GM23338 (cell line): ENCODE measurements at regions not wholly inside any gene's neighbourhood (a gene's known extent, or its start where the extent isn't known, plus 50 kb on each side); places are given as distances from the start of the nearest gene placed in this dataset.

Experiments
- ATAC-seq: fragments of 200-7000 bp; cut with Tn5 transposase; 3 replicates; pipeline ENCODE4 v1.9.1; 2020
- DNase-seq: peaks from one replicate; pipeline ENCODE4 v3.0.0-alpha.2; 2015; ENCODE audit warnings: low spot score
- H2AFZ ChIP-seq: fragments of 200-600 bp; sonication (generic); 2 replicates; pipeline ENCODE4 v1.8.0; 2016; ENCODE audit warnings: antibody characterized with exemption, mild to moderate bottlenecking, moderate library complexity
- H3F3A ChIP-seq: fragments of 200-600 bp; sonication (generic); replicated peaks from 2 replicates; pipeline ENCODE4 v1.8.0; 2017; ENCODE audit warnings: antibody characterized with exemption, mixed run types, low read depth
- H3K27ac ChIP-seq: fragments of 200-600 bp; sonication (generic); 2 replicates; pipeline ENCODE4 v1.6.1; 2016; ENCODE audit warnings: low read depth
- H3K27me3 ChIP-seq: fragments of 200-600 bp; sonication (generic); 2 replicates; pipeline ENCODE4 v1.8.0; 2016; ENCODE audit warnings: mild to moderate bottlenecking, mixed run types, moderate library complexity; ENCODE audit not compliant: insufficient read depth
- H3K36me3 ChIP-seq: fragments of 200-600 bp; sonication (generic); 2 replicates; pipeline ENCODE4 v1.8.0; 2016; ENCODE audit warnings: mild to moderate bottlenecking; ENCODE audit not compliant: insufficient read depth
- H3K4me1 ChIP-seq: fragments of 200-600 bp; sonication (generic); 2 replicates; pipeline ENCODE4 v1.8.0; 2016; ENCODE audit warnings: mild to moderate bottlenecking, moderate library complexity; ENCODE audit not compliant: insufficient read depth
- H3K4me2 ChIP-seq: fragments of 200-600 bp; sonication (generic); 2 replicates; pipeline ENCODE4 v1.7.1; 2017; ENCODE audit warnings: mixed run types
- H3K4me3 ChIP-seq: fragments of 200-600 bp; sonication (generic); 2 replicates; pipeline ENCODE4 v1.6.1; 2016; ENCODE audit warnings: mixed run types
- H3K79me2 ChIP-seq: fragments of 200-600 bp; sonication (generic); replicated peaks from 2 replicates; pipeline ENCODE4 v1.8.0; 2017; ENCODE audit warnings: mild to moderate bottlenecking; ENCODE audit not compliant: insufficient read depth
- H3K9me2 ChIP-seq: fragments of 200-600 bp; sonication (generic); 2 replicates; pipeline ENCODE4 v1.8.0; 2017; ENCODE audit not compliant: insufficient read depth
- H4K20me1 ChIP-seq: fragments of 200-600 bp; sonication (generic); replicated peaks from 2 replicates; pipeline ENCODE4 v1.8.0; 2017; ENCODE audit warnings: mild to moderate bottlenecking; ENCODE audit not compliant: insufficient read depth
- H3K27ac Mint-ChIP-seq: 2 replicates; pipeline ENCODE4 v1.8.0; 2020; ENCODE audit warnings: inconsistent platforms, mild to moderate bottlenecking, moderate library complexity, mixed read lengths
- H3K27me3 Mint-ChIP-seq: 3 replicates; pipeline ENCODE4 v1.8.0; 2022; ENCODE audit warnings: low read depth, mild to moderate bottlenecking, moderate library complexity, mixed read lengths, inconsistent platforms; ENCODE audit not compliant: insufficient read depth, poor library complexity
- H3K36me3 Mint-ChIP-seq: 3 replicates; pipeline ENCODE4 v1.8.0; 2021; ENCODE audit warnings: low read depth, mild to moderate bottlenecking, inconsistent platforms, moderate library complexity, mixed read lengths
- H3K4me1 Mint-ChIP-seq: 3 replicates; pipeline ENCODE4 v1.8.0; 2020; ENCODE audit warnings: mild to moderate bottlenecking, inconsistent platforms, mixed read lengths
- H3K4me3 Mint-ChIP-seq: 3 replicates; pipeline ENCODE4 v1.8.0; 2021; ENCODE audit warnings: moderate library complexity, mild to moderate bottlenecking, inconsistent platforms, mixed read lengths
- H3K9me3 Mint-ChIP-seq: 3 replicates; pipeline ENCODE4 v1.8.0; 2020; ENCODE audit warnings: moderate library complexity, mild to moderate bottlenecking, inconsistent platforms, mixed read lengths
- CREB1 ChIP-seq: fragments of 250-450 bp; sonication (Bioruptor Pico); IDR thresholded peaks from 2 replicates; pipeline ENCODE4 v1.5.0; 2020; ENCODE audit warnings: low read depth, mild to moderate bottlenecking, moderate library complexity
- CTCF ChIP-seq, 2 experiments: fragments of 200-600 bp in 1 of 2; sonication (generic) in 1 of 2; conservative IDR thresholded peaks; 2 replicates each; pipeline versions ENCODE4 v1.5.1 to v1.6.1; 2016 to 2017; ENCODE audit warnings: antibody characterized with exemption in 2 of 2, low read depth in 2 of 2, mild to moderate bottlenecking in 2 of 2, moderate library complexity in 1 of 2
- ETS1 ChIP-seq: IDR thresholded peaks from 2 replicates; pipeline ENCODE4 v1.6.1; 2016; ENCODE audit warnings: antibody characterized with exemption
- EZH2 ChIP-seq: fragments of 200-600 bp; sonication (generic); IDR thresholded peaks from one replicate; pipeline ENCODE4 v1.8.0; 2017; ENCODE audit warnings: antibody characterized with exemption, mild to moderate bottlenecking, low read depth; ENCODE audit not compliant: unreplicated experiment
- EZH2phosphoT487 ChIP-seq: fragments of 200-600 bp; sonication (generic); IDR thresholded peaks from one replicate; pipeline ENCODE4 v1.8.1; 2018; ENCODE audit warnings: antibody characterized with exemption; ENCODE audit not compliant: unreplicated experiment
- JUNB ChIP-seq: IDR thresholded peaks from one replicate; pipeline ENCODE4 v1.6.1; 2016; ENCODE audit warnings: antibody characterized with exemption; ENCODE audit not compliant: unreplicated experiment
- POLR2AphosphoS5 ChIP-seq: IDR thresholded peaks from 2 replicates; pipeline ENCODE4 v1.6.1; 2016; ENCODE audit warnings: antibody characterized with exemption, low read depth
- REST ChIP-seq: IDR thresholded peaks from one replicate; pipeline ENCODE4 v1.6.1; 2018; ENCODE audit warnings: antibody characterized with exemption; ENCODE audit not compliant: unreplicated experiment
- STAT1 ChIP-seq: IDR thresholded peaks from one replicate; pipeline ENCODE4 v1.6.1; 2016; ENCODE audit warnings: antibody characterized with exemption; ENCODE audit not compliant: unreplicated experiment
- ZNF114 ChIP-seq: fragments of 250-450 bp; sonication (Bioruptor Pico); IDR thresholded peaks from 2 replicates; pipeline ENCODE4 v1.5.0; 2020; ENCODE audit warnings: mild to moderate bottlenecking, moderate library complexity
- ZNF462 ChIP-seq: fragments of 250-450 bp; sonication (Bioruptor Pico); IDR thresholded peaks from 2 replicates; pipeline ENCODE4 v1.5.0; 2020; ENCODE audit warnings: mild to moderate bottlenecking, moderate library complexity

GRCh38 chr7:136655414-136655813 lies 213.0 kb upstream of the CHRM2 start:
- Mint-ChIP-seq H3K4me1 (peaks cover 5% of the 10 kb centered on the region; the same call in 2 of the 3 replicates), H3K4me3 (no peak overlapping the region), H3K27ac (no peak overlapping the region), H3K27me3 (no peaks in the 10 kb centered on the region), H3K36me3 (no peaks in the 10 kb centered on the region), H3K9me3 (no peaks in the 10 kb centered on the region)
- Histone ChIP-seq H3K4me3 (no peak overlapping the region), H3K4me2 (no peak overlapping the region), H3K36me3 (no peaks in the 10 kb centered on the region), H3K9me2 (no peaks in the 10 kb centered on the region; the same call in 1 of the 2 replicates), H3K27me3 (no peaks in the 10 kb centered on the region), H2AFZ (no peak overlapping the region), H3K4me1 (peaks cover 6% of the 10 kb centered on the region; the same call in 1 of the 2 replicates), H4K20me1 (no peaks in the 10 kb centered on the region), H3F3A (no peaks in the 10 kb centered on the region), H3K79me2 (no peaks in the 10 kb centered on the region), H3K27ac (no peak overlapping the region)
- no peak for DNase-seq
- TF ChIP-seq POLR2AphosphoS5: no peak
- no peak for TF ChIP-seq STAT1
- TF ChIP-seq EZH2: no peak
- TF ChIP-seq ZNF114 (CRISPR knock-in tag): no peak
- TF ChIP-seq CTCF (conservative IDR thresholded peaks at IDR 0.05; ENCODE audit: low read depth in 2 of 2): no peak
- no peak for TF ChIP-seq CREB1 (CRISPR knock-in tag)
- no peak for TF ChIP-seq JUNB
- no peak for TF ChIP-seq ZNF462 (CRISPR knock-in tag)
- TF ChIP-seq EZH2phosphoT487: no peak
- TF ChIP-seq ETS1: no peak
- no peak for TF ChIP-seq REST
- no peak for ATAC-seq
